HG03460 (cell line): ENCODE measurements at regions not wholly inside any gene's neighbourhood (a gene's known extent, or its start where the extent isn't known, plus 50 kb on each side); places are given as distances from the start of the nearest gene placed in this dataset.
"Not testable (repeated sequence)": the region's sequence is repeated elsewhere in the genome, so short reads cannot be mapped to it uniquely, and the experiment has no call there.

Experiments
- ATAC-seq: cut with Tn5 transposase; IDR thresholded peaks from one replicate; pipeline ENCODE4 v1.9.1; 2021; ENCODE audit not compliant: unreplicated experiment

DNA sequence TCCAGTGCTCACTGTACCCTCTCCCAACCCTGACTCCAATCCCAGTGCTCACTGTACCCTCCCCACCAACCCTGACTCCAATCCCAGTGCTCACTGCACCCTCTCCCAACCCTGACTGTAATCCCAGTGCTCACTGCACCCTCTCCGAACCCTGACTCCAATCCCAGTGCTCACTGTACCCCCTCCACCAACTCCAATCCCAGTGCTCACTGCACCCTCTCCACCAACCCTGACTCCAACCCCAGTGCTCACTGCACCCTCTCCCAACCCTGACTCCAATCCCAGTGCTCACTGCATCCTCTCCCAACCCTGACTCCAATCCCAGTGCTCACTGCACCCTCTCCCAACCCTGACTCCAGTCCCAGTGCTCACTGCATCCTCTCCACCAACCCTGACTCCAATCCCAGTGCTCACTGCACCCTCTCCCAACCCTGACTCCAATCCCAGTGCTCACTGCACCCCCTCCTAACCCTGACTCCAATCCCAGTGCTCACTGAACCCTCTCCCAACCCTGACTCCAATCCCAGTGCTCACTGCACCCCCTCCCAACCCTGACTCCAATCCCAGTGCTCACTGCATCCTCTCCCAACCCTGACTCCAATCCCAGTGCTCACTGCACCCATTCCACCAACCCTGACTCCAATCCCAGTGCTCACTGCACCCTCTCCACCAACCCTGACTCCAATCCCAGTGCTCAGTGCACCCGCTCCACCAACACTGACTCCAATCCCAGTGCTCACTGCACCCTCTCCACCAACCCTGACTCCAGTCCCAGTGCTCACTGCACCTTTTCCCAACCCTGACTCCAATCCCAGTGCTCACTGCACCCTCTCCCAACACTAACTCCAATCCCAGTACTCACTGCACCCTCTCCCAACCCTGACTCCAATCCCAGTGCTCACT, 136.3 kb upstream of the ZNF618 start:
- not testable (repeated sequence) for ATAC-seq

GRCh38 chr9:113740508-113741500, 135.3 kb upstream of the ZNF618 start:
- ATAC-seq: not testable (repeated sequence)

DNA sequence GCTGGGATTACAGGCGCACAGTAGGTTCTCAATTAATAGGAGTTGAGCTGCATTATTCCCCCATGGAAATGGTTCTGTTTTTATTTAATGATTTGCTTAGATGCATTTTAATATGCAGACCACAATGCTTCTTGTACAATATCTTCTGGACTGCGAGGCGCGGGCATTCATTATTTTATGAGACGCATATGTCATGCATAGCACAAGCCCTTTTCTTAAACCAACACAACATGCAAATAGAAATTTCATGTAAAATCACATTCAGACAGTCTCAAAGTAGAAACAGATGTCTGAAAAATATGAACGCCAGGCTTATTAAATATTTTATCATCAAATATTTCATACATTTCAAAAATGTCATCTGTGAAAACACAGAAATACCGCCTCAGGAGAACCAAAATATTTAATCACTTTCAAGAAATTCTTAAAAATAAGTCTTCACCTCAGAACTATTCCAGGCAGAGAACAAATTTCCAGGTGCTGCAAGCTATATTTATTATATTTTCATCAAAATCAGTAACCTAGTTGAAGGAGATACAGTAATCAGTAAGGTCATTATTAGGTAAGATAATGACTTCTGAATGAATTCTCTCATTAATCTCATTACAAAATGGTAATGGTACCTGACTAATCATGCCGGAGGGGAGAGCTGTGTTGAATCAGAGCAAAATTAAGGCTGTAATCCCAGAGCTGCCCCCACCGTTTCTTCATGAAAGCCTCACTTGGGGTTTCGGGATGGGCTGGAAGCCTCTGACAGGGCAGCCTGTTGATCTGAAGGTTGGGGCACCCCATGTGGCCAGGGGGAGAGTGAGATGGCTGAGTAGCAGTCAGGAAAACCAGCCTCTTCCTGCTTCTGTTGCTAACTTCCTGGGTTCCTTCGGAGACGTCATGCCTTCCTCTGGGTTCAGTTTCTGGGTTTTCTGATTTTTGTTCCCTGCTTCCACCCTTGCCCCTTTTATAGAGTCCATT, 133.9 kb upstream of the ZNF618 start:
- no peak for ATAC-seq

DNA sequence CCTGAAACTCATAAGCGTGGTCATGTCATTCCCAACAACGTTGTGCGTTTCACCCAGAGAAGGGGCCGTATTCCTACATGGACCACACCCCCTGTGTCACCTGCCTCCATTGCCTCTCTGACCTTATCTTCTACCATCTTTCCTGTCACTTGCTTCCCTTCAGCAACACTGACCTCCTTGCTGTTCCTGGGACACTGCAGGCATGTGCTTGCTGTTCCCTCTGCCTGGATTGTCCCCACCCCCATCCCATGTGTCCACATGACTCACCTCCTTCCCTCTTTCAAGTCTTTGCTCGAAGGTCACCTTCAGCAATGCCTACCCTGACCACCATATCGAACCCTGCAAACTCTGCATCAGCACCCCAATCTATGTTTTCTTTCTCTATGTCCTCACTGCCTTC, 133.2 kb upstream of the ZNF618 start:
- no peak for ATAC-seq

DNA sequence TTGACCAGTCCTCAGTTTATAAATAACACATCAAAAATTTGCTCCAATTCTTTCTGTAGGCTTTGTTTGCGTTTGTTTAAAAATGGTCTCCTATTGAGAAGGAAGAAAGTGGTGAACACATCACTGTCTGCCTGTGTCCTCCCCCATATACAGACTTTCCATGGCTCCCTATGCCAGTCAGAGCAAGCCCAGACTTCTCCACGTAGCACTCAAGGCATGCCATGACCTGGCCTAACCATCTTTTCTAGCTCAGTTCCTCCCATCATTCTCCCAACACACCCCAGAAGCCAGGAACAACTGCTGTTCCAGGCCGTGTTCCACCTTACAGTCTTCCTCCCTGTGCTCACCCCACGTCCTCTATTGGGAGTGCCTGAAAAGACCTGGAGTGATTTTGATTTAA, 129.6 kb upstream of the ZNF618 start:
- no peak for ATAC-seq

DNA sequence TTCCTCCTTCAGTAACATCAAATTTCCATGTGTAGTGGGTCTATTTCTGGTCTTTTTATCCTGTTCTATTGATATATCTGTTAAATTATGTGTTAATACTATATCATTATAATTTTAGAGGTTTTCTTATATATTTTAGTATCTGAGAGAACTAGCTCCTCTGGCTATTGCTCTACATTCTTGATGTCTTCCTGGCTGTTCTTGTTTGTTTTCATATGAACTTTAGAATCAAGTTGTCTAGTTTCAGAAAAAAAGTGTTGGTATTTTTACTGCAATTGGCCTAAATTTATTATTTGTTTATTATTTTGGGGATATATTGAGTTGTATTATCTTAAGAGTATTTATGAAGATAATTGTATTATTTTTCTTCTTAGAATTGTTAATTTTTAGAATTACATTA, 128.0 kb upstream of the ZNF618 start:
- no peak for ATAC-seq

- no peak for ATAC-seq
Observed at GRCh38 chr9:113753398-113754119, 122.5 kb upstream of the ZNF618 start.

GRCh38 chr9:113754739-113755138, 121.4 kb upstream of the ZNF618 start:
- no peak for ATAC-seq

DNA sequence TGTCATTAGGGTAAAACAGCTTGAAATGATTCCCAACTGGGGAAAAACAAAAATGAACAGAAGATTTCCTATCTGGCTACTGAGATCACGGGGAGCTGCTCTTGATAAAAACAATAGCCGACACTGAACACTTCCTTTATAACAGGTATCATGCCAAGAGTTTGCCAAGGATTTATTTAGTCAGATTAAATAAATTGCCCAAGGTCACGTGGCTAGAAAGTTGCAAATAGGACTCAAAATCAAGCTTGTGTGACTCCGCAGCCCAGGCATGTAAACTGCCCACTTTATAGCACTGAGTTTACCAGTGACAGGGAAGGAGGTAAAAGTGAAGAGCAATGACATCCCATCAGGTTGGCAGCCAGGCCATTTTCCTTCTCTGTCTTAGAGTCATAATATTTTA, 120.7 kb upstream of the ZNF618 start:
- ATAC-seq: no peak

DNA sequence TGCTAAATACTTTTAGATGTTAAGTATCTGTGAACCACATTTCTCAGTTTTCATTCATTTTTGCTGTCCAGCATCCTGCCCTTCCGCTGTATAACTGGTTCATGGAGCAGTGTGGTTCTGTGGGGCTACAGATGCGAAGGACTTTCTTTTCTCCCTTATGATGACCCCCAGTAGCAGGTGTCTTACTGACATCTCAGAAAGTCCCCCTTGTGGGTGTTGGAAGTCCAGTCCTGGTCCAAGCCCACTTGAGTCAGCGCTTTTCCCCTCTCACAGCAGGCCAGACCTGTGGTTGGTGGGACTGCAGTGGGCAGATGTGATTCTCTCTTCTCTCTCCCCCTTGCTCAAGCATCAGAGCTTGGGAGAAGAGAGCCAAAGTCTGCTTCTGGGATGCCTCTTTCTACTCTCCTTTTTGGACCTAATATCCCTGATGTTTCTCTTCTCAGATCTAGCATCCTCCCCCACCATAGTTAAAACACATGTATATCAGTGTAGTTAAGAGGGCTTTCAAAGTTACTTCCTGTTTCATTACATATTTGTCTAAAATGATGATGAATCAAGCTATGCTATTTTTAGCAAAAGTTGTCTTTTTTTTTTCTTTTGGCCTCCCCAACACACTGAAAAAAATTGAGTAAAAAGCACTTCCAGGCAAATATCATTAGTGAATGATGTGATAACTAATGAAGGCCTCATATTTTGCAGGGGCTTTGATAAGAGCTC, 119.5 kb upstream of the ZNF618 start:
- ATAC-seq: no peak

- ATAC-seq: no peak
Observed at GRCh38 chr9:113763429-113763828, 112.7 kb upstream of the ZNF618 start.

DNA sequence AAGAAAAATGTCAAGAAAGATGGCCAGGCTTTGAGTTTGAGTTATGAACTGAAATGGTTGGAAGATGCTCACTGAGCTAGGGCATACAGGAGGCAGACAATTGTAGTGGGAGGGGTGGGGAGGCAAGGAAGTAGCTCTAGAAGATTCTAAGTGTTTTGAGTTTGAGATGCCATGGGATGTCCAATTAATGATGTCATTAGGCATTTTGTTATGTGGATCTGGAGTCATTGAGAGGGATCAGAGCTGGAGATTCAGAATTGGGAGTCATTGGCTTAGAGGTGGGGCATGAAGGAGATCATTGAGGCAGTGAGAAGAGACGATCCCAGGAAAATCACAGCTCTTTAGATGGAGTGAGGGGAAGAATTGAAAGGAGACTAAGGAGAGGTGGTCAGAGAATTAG, 111.5 kb upstream of the ZNF618 start:
- no peak for ATAC-seq

DNA sequence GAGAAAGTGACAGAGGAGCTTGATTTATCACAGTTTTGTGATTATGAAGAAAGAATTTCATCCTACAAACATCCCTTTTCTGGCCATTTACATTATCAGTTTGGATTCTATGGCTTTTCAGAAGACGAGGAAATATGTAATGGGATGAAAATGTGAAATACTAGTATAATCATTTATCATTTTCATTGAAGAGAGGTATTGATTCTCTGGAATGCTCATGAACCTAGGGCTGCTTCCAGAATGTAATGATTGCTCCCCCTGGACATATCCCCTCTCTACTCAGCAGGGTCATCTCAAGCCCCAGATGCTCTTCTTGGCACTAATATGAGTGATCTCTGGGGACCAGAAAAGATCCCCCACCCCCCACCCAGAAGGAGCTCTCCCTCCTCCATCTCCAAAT, 106.7 kb upstream of the ZNF618 start:
- ATAC-seq: no peak

- ATAC-seq: no peak
Observed at GRCh38 chr9:113770396-113770795, 105.7 kb upstream of the ZNF618 start.

- no peak for ATAC-seq
Observed at GRCh38 chr9:113771199-113771598, 104.9 kb upstream of the ZNF618 start.

GRCh38 chr9:113772121-113772810, 103.8 kb upstream of the ZNF618 start:
- ATAC-seq: no peak

DNA sequence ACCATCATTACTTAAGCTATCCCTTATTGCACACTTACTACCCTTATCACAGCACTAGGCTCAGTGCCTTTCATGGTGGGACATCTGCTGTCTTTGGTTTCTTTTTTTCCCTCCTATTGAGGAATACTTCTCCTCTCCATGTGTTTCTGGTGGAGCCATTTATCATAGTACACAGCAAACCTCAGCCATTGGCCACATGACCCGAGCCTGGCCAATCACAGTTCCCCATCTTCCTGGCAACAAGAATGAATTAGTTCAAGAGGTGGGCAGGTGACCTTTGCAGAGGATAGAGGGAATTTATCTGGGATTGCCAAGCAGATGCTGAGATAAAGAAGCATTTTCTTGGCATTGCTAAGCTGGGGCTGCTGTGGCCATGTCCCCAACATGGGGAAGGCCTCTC, 101.1 kb upstream of the ZNF618 start:
- no peak for ATAC-seq

DNA sequence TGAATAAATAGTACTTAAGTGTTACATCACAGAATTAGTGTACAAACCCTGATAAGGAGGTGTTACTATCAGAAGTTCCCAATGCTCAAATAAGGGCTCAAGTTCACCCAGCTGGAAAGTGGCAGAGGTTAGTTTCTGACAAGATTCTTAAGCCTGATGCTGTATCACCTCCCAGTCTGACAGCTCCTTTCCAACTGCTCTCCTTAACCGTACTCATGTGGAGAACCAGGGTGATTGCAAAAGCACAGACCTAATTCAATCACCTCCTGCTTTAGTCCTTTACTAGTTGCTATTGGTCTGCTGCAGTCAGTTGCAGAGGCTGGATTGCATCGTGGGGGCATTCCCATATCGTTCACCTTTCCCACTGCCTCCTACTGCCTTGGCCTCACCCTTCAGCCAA, 100.4 kb upstream of the ZNF618 start:
- ATAC-seq: no peak

DNA sequence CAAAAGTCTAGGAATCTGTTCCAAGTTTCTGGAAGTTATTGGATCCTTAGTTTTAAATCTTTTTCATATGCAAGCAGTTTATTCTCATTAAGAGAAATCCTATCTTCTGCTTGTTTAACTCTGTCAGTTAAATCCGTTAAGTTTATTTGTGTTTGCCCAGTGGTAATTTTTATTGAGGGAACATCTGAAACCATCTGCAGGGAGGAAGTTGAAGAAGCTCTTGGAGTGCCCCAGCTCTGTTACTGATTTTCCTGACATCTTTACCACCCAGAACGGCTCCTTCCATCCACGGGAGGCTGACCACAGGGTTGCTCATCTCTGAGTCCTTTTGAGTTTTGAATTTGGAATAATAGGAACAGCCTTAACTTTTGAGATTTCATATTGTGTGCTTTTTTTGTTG, 99.9 kb upstream of the ZNF618 start:
- ATAC-seq: no peak
